HepG2 (cell line): ENCODE measurements at regions not wholly inside any gene's neighbourhood (a gene's known extent, or its start where the extent isn't known, plus 50 kb on each side); places are given as distances from the start of the nearest gene placed in this dataset.

Experiments used
- ATAC-seq: fragments of 200-7000 bp; cut with Tn5 transposase; 3 replicates; pipeline ENCODE4 v1.9.1; 2020; ENCODE audit warnings: mild to moderate bottlenecking, moderate library complexity
- BruUV-seq: library from RNA; stranded (reverse); fragments of 400-500 nt; replicated peaks from 2 replicates; lab custom pipeline; 2021; lab: Mats Ljungman, UMichigan
- CTCF ChIA-PET: fragments of 300-600 bp; formaldehyde crosslinking; extraction: SDS; loops from one replicate; lab custom pipeline; 2021; ENCODE audit warnings: low total read pairs, inconsistent platforms, low intra/inter-chr PET ratio; lab: Yijun Ruan, JAX
- POLR2A ChIA-PET: fragments of 350-600 bp; sonication (Branson Sonifier 250); formaldehyde crosslinking; loops from one replicate; lab custom pipeline; 2020; ENCODE audit warnings: antibody characterized with exemption, inconsistent platforms; lab: Yijun Ruan, JAX
- DNase-seq: peaks from one replicate; pipeline ENCODE4 v3.0.0-alpha.2; 2015; ENCODE audit warnings: low spot score
- FAIRE-seq: peaks from 3 replicates; lab custom pipeline; 2011; peaks lifted over from hg19 to GRCh38; lab: Jason Lieb, UNC
- H2AFZ ChIP-seq: one replicate; pipeline ENCODE4 v1.6.1; 2011; ENCODE audit warnings: low read length, inconsistent platforms
- H3K27ac ChIP-seq: fragments of 300-600 bp; 3 replicates; pipeline ENCODE4 v1.8.0; 2011; ENCODE audit warnings: mixed run types, mild to moderate bottlenecking, mixed read lengths, low read length, inconsistent platforms; ENCODE audit not compliant: insufficient read depth; ENCODE audit errors: extremely low read length
- H3K27me3 ChIP-seq, 2 experiments: fragments of 200-600 bp in 1 of 2; 2 replicates in 1 of 2; 3 replicates in 1 of 2; pipeline versions ENCODE4 v1.6.0 to v1.8.0; 2011; ENCODE audit warnings: low read length in 2 of 2, mild to moderate bottlenecking in 2 of 2, moderate library complexity in 2 of 2, inconsistent platforms in 1 of 2; ENCODE audit not compliant: insufficient read depth in 2 of 2, control insufficient read depth in 1 of 2
- H3K36me3 ChIP-seq, 2 experiments: fragments of 200-600 bp in 1 of 2; replicated peaks in 1 of 2; 2 replicates in 1 of 2; 3 replicates in 1 of 2; pipeline versions ENCODE4 v1.5.1 to v1.8.0; 2011; ENCODE audit warnings: low read length in 2 of 2, inconsistent platforms in 1 of 2; ENCODE audit not compliant: insufficient read depth in 2 of 2, control insufficient read depth in 1 of 2
- H3K4me1 ChIP-seq: 2 replicates; pipeline ENCODE4 v1.5.1; 2012; ENCODE audit warnings: low read length, inconsistent platforms; ENCODE audit not compliant: insufficient read depth
- H3K4me2 ChIP-seq: 2 replicates; pipeline ENCODE4 v1.6.0; 2011; ENCODE audit warnings: low read depth, low read length, inconsistent platforms
- H3K4me3 ChIP-seq, 3 experiments: fragments of 200-600 bp in 1 of 3; sonication (generic), shearing (Covaris generic) in 1 of 3; replicated peaks in 1 of 3; 2 replicates each; pipeline ENCODE4 v1.5.1; 2011 to 2016; ENCODE audit warnings: low read length in 3 of 3, inconsistent platforms in 2 of 3, low read depth in 2 of 3, mild to moderate bottlenecking in 2 of 3, control low read depth in 1 of 3, mixed read lengths in 1 of 3; ENCODE audit not compliant: insufficient read depth in 1 of 3
- H3K79me2 ChIP-seq: one replicate; pipeline ENCODE4 v1.6.1; 2011; ENCODE audit warnings: low read length, inconsistent platforms; ENCODE audit not compliant: insufficient read depth
- H3K9ac ChIP-seq: 2 replicates; pipeline ENCODE4 v1.6.0; 2011; ENCODE audit warnings: mild to moderate bottlenecking, low read depth, low read length, inconsistent platforms; ENCODE audit not compliant: insufficient read depth
- H3K9me3 ChIP-seq: 2 replicates; pipeline ENCODE4 v1.5.1; 2012; ENCODE audit warnings: mild to moderate bottlenecking, low read length
- H4K20me1 ChIP-seq: 2 replicates; pipeline ENCODE4 v1.6.0; 2011; ENCODE audit warnings: inconsistent platforms, mild to moderate bottlenecking, low read length, moderate library complexity; ENCODE audit not compliant: insufficient read depth
- ARHGAP35 ChIP-seq: sonication (generic); formaldehyde crosslinking; IDR thresholded peaks from 2 replicates; pipeline ENCODE4 v1.9.0; 2022; ENCODE audit warnings: mild to moderate bottlenecking, inconsistent platforms, moderate library complexity, missing genetic modification reagents, borderline replicate concordance
- HNRNPH1 ChIP-seq: fragments of 200-400 bp; formaldehyde crosslinking; optimal IDR thresholded peaks from 2 replicates; pipeline ENCODE3; 2017; ENCODE audit warnings: mild to moderate bottlenecking, low read depth, low read length
- NKX3-1 ChIP-seq: sonication (generic); formaldehyde crosslinking; IDR thresholded peaks from 2 replicates; pipeline ENCODE4 v1.5.0; 2020; ENCODE audit warnings: missing genetic modification reagents
- PAF1 ChIP-seq: IDR thresholded peaks from 2 replicates; pipeline ENCODE4 v1.6.1; 2016; ENCODE audit warnings: missing genetic modification reagents, missing compliant biosample characterization
- SRF ChIP-seq: IDR thresholded peaks from 2 replicates; pipeline ENCODE4 v1.6.1; 2011; ENCODE audit warnings: mild to moderate bottlenecking, low read depth, low read length, moderate library complexity
- TSC22D2 ChIP-seq: sonication (generic); formaldehyde crosslinking; IDR thresholded peaks from 2 replicates; pipeline ENCODE4 v1.5.1; 2020; ENCODE audit warnings: missing genetic modification reagents, mild to moderate bottlenecking, borderline replicate concordance
- ZFP41 ChIP-seq: sonication (generic); formaldehyde crosslinking; IDR thresholded peaks from 2 replicates; pipeline ENCODE4 v1.4.0; 2020; ENCODE audit warnings: mild to moderate bottlenecking, missing genetic modification reagents, borderline replicate concordance
- ZNF253 ChIP-seq: sonication (generic); formaldehyde crosslinking; IDR thresholded peaks from 2 replicates; pipeline ENCODE4 v1.8.0; 2022; ENCODE audit warnings: mild to moderate bottlenecking, missing genetic modification reagents, borderline replicate concordance
- ZNF773 ChIP-seq: sonication (generic); formaldehyde crosslinking; IDR thresholded peaks from 2 replicates; pipeline ENCODE4 v1.4.0; 2020; ENCODE audit warnings: missing genetic modification reagents, borderline replicate concordance
- ZZZ3 ChIP-seq: sonication (generic); formaldehyde crosslinking; IDR thresholded peaks from 2 replicates; pipeline ENCODE4 v1.4.0; 2020; ENCODE audit warnings: missing genetic modification reagents, mild to moderate bottlenecking, borderline replicate concordance
- WGBS: methylation state at CpG from one replicate; pipeline ENCODE4 v1.1.6; 2017; ENCODE audit warnings: low lambda C conversion rate; 5-methylcytosine and 5-hydroxymethylcytosine counted together
- in situ Hi-C: cut with HindIII; loops from 2 replicates; pipeline ENCODE4 v1.10.0; 2017; ENCODE audit warnings: low pct_unique_long_range_greater_than_20kb; ENCODE audit not compliant: extremely low pct_ligation_motif_present
- intact Hi-C: fragments of 100-400 bp; cut with micrococcal nuclease; formaldehyde crosslinking; loops from one replicate; pipeline ENCODE4 v1.10.0; 2022; ENCODE audit not compliant: unreplicated experiment
- TF ChIP-seq, protein P1 (sequence below): sonication (generic); formaldehyde crosslinking; IDR thresholded peaks from 2 replicates; pipeline ENCODE4 v1.8.0; 2022; ENCODE audit warnings: missing genetic modification reagents, low read depth, mild to moderate bottlenecking, borderline replicate concordance

GRCh38 chr10:107790271-107790670, 625.8 kb upstream of the SORCS1 start:
- no peaks in the 10 kb centered on the region for H3K27me3 ChIP-seq
- TF ChIP-seq ZFP41 (CRISPR knock-in tag) (no peak), HNRNPH1 (no peak), ZNF773 (CRISPR knock-in tag) (no peak), ZNF253 (CRISPR knock-in tag) (no peak), TSC22D2 (CRISPR knock-in tag) (no peak), ZZZ3 (CRISPR knock-in tag) (no peak), NKX3-1 (no peak), PAF1 (CRISPR knock-in tag) (no peak), SRF (no peak), ARHGAP35 (CRISPR knock-in tag) (no peak)
- TF ChIP-seq, protein P1, sequence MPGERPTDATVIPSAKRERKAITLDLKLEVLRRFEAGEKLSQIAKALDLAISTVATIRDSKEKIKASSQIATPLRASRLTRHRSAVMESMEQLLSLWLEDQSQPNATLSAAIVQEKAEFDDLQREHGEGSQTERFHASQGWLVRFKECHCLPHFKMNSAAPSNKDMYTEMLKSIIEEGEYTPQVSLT (CRISPR knock-in tag) = no peak
- 5% methylated on average over 1 of the region's 1 CpG for WGBS
- no peaks in the 10 kb centered on the region for H3K79me2 ChIP-seq
- DNase-seq = no peak
- no peak overlapping the region for H3K27ac ChIP-seq
- CTCF ChIA-PET = no interaction called here
- no peak for ATAC-seq
- H3K4me1 ChIP-seq = no peaks in the 10 kb centered on the region
- BruUV-seq = no TSS peak
- intact Hi-C loops (no loop called here), in situ Hi-C loops (no loop called here)
- FAIRE-seq = no peak
- POLR2A ChIA-PET = no interaction called here
- H3K9me3 ChIP-seq = peaks cover 72% of the 10 kb centered on the region
- no peak overlapping the region for H3K4me3 ChIP-seq
- no peak overlapping the region for H3K9ac ChIP-seq
- no peak overlapping the region for H2AFZ ChIP-seq
- no peaks in the 10 kb centered on the region for H3K36me3 ChIP-seq
- no peaks in the 10 kb centered on the region for H4K20me1 ChIP-seq
- H3K4me2 ChIP-seq = no peak overlapping the region
